ENCODE measurements at regions not wholly inside any gene's neighbourhood (a gene's known extent, or its start where the extent isn't known, plus 50 kb on each side); places are given as distances from the start of the nearest gene placed in this dataset.
"Not testable (repeated sequence)": the region's sequence is repeated elsewhere in the genome, so short reads cannot be mapped to it uniquely, and the experiment has no call there.

GRCh38 chr2:173493874-173494273 lies 139.2 kb downstream of the CDCA7 start:
- H3K27ac Mint-ChIP-seq = no peak overlapping the region
- H3K4me1 Mint-ChIP-seq = no peaks in the 10 kb centered on the region
- H3K4me3 Mint-ChIP-seq = no peak overlapping the region
- peaks cover 8% of the 10 kb centered on the region for H3K27me3 Mint-ChIP-seq
- H3K9me3 Mint-ChIP-seq = no peaks in the 10 kb centered on the region
- ChIA-PET POLR2A (no interaction called here), CTCF (no interaction called here)
- no peak for DNase-seq
- H3K36me3 Mint-ChIP-seq (ENCODE audit: low read depth) = no peaks in the 10 kb centered on the region

GRCh38 chr2:173496746-173497145 lies 142.1 kb downstream of the CDCA7 start:
- Mint-ChIP-seq H3K27ac (no peak overlapping the region), H3K36me3 (ENCODE audit: low read depth) (no peaks in the 10 kb centered on the region), H3K4me1 (no peaks in the 10 kb centered on the region), H3K9me3 (no peaks in the 10 kb centered on the region), H3K4me3 (no peak overlapping the region), H3K27me3 (peaks cover 3% of the 10 kb centered on the region)
- ChIA-PET CTCF (no interaction called here), POLR2A (no interaction called here)
- no peak for DNase-seq

DNA sequence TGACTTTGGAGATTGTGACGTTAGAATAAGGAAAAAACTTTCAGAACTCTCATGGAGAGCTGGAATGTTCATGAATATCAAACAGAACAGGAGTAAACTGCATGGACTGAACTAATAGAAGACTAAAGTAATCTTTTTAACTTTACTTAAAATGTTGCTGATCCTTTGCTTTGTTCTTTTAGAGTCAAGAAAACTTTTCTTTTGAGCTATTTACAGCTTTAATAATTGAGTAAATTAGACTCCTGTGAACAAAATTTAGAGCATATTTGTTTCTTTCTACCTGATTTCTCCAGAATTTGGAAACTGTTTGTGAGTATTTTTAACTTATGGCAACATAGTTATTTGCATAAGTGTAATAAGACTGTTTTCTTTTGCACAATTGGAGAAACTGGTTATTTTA lies 146.3 kb downstream of the CDCA7 start:
- H3K9me3 Mint-ChIP-seq = no peaks in the 10 kb centered on the region
- no peak for DNase-seq
- CTCF ChIA-PET = no interaction called here
- H3K27me3 Mint-ChIP-seq = peaks cover 5% of the 10 kb centered on the region
- H3K36me3 Mint-ChIP-seq (ENCODE audit: low read depth) = no peaks in the 10 kb centered on the region
- H3K27ac Mint-ChIP-seq = no peak overlapping the region
- H3K4me1 Mint-ChIP-seq = no peaks in the 10 kb centered on the region
- POLR2A ChIA-PET = no interaction called here
- no peak overlapping the region for H3K4me3 Mint-ChIP-seq

DNA sequence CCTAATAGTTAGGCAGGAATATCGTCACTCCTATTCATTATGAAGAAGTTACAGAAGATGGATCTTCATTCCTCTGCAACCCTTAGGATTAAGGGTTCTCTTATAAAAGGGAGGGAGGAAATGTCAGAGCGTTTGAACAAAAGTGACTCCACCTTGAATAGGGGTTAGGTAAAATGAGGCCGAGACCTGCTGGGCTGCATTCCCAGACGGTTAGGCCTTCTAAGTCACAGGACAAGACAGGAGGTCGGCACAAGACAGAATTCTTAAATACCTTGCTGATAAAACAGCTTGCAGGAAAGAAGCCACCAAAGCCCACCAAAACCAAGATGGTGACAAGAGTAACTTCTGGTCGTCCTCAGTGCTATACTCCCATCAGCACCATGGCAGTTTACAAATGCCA lies 147.6 kb downstream of the CDCA7 start:
- no peak for DNase-seq
- ChIA-PET CTCF (no interaction called here), POLR2A (no interaction called here)
- Mint-ChIP-seq H3K36me3 (ENCODE audit: low read depth) (no peaks in the 10 kb centered on the region), H3K4me3 (no peak overlapping the region), H3K27ac (no peak overlapping the region), H3K9me3 (no peaks in the 10 kb centered on the region), H3K27me3 (peaks cover 5% of the 10 kb centered on the region), H3K4me1 (no peaks in the 10 kb centered on the region)

DNA sequence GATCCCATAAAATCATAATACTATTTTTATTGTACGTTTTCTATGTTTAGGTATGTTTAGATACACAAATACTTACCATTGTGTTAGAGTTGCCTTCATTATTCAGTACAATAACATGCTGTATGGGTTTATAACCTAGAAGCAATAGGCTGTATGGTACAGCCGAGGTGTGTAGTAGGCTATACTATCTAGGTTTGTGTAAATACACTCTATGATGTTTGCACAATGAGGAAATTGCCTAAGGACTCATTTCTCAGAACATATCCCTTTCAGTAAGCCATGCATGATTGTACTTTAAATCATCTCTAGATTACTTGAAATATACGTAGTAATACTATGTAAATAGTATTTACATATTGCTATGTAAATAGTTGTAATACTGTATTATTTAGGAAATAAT lies 156.7 kb downstream of the CDCA7 start:
- H3K27ac Mint-ChIP-seq = no peak overlapping the region
- POLR2A ChIA-PET = no interaction called here
- H3K9me3 Mint-ChIP-seq = no peaks in the 10 kb centered on the region
- no peaks in the 10 kb centered on the region for H3K36me3 Mint-ChIP-seq (ENCODE audit: low read depth)
- no peak overlapping the region for H3K4me3 Mint-ChIP-seq
- no peaks in the 10 kb centered on the region for H3K4me1 Mint-ChIP-seq
- CTCF ChIA-PET = no interaction called here
- peaks cover 19% of the 10 kb centered on the region for H3K27me3 Mint-ChIP-seq
- DNase-seq = no peak

- Mint-ChIP-seq H3K27me3 (peaks cover 19% of the 10 kb centered on the region), H3K4me3 (no peak overlapping the region), H3K9me3 (no peaks in the 10 kb centered on the region), H3K36me3 (ENCODE audit: low read depth) (no peaks in the 10 kb centered on the region), H3K27ac (no peak overlapping the region), H3K4me1 (no peaks in the 10 kb centered on the region)
- DNase-seq = no peak
- CTCF ChIA-PET = no interaction called here
- POLR2A ChIA-PET = no interaction called here
Measured at GRCh38 chr2:173511942-173512341, 157.3 kb downstream of the CDCA7 start.

DNA sequence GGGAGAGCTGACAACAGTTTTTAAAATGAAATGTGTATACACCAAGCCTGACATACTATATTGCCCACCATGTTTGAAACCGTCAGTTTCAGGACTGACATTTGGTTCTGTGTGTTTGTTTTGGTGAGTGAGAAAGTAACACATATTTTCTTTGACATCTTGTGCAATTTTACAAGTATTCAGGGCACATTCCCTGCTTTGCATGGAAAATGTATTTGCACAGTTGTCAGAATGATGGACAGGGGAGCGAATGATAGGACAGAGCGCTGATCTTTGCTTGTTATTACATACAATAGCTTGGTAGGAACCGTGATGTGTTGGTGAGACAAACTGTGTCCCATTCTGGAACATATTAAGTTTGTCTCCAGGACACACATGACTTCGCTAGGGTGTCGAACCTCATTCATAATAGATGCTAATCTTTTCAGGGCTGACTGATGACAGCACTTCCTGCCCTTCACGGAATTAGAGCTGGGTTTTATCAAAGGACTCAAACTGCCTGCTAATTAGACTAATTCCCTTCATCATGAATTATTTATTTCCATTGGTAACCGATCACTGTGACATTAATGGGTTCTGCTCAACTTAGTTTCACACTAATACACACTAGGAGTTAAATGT lies 158.5 kb downstream of the CDCA7 start:
- H3K27ac Mint-ChIP-seq = no peak overlapping the region
- no peaks in the 10 kb centered on the region for H3K9me3 Mint-ChIP-seq
- no peak overlapping the region for H3K4me3 Mint-ChIP-seq
- peaks cover 12% of the 10 kb centered on the region for H3K27me3 Mint-ChIP-seq
- CTCF ChIA-PET = no interaction called here
- no peak for DNase-seq
- no peaks in the 10 kb centered on the region for H3K36me3 Mint-ChIP-seq (ENCODE audit: low read depth)
- H3K4me1 Mint-ChIP-seq = no peaks in the 10 kb centered on the region
- POLR2A ChIA-PET = no interaction called here

DNA sequence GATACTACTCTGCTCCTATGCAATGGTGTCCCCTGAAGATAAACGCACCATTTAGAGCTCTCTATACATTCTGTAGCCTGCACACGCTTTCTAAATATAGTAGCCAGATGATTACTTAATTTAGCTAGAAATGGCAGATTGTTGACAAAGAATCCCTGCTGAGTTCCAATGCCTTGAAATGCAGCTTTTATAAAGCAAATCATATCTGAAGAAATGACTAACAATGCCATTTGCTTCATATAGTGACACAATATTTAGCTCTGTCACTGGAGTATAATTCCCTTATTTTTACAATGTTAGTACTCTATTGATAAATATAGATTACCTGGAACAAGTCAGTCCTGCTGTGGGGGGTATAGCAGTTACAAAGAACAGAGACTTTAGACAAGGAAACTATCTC lies 166.2 kb downstream of the CDCA7 start:
- Mint-ChIP-seq H3K4me3 (no peak overlapping the region), H3K4me1 (no peaks in the 10 kb centered on the region), H3K27me3 (peaks cover 9% of the 10 kb centered on the region), H3K36me3 (ENCODE audit: low read depth) (no peaks in the 10 kb centered on the region), H3K9me3 (peaks cover 3% of the 10 kb centered on the region), H3K27ac (no peak overlapping the region)
- POLR2A ChIA-PET = no interaction called here
- no peak for DNase-seq
- CTCF ChIA-PET = no interaction called here

DNA sequence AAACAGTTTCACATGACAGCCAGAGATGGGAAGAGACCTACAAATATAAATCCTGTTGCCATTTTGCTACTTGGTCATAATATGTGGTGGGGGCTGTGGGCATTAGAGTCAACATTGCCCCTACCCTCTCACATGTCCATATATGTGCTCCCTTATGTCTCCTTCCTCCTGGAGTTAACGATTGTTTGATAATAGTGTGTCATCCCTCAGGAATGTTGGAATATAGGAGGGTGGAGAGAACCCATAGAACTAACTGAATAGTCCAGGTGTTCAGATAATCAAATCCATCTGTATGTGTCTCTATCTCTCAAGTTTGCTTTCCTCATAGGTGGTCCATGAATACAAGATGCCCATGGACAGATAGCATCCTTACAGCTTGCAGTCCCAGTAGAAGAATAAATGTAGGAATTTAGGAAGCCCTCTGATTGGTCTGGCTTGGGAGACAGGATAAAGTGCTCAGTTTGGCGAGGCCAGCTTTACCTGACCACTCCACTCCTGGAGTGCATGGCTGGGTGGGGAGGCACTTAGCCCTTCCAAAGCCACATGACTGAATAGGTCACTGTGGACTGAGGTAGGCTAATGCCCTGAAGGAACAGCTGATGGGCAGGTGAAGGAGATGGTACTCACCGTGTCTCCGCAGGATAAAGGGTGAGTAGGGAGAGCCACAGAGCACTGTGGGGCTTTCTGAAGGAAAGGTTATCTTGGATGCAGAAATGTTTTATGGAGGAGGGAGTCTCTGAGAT lies 166.9 kb downstream of the CDCA7 start:
- Mint-ChIP-seq H3K27ac (no peak overlapping the region), H3K4me1 (no peaks in the 10 kb centered on the region), H3K9me3 (peaks cover 3% of the 10 kb centered on the region), H3K27me3 (peaks cover 10% of the 10 kb centered on the region), H3K36me3 (ENCODE audit: low read depth) (no peaks in the 10 kb centered on the region), H3K4me3 (no peak overlapping the region)
- DNase-seq = no peak
- ChIA-PET POLR2A (no interaction called here), CTCF (no interaction called here)

GRCh38 chr2:173523497-173523896 lies 168.8 kb downstream of the CDCA7 start:
- DNase-seq = no peak
- no peak overlapping the region for H3K27ac Mint-ChIP-seq
- POLR2A ChIA-PET = no interaction called here
- CTCF ChIA-PET = no interaction called here
- peaks cover 10% of the 10 kb centered on the region for H3K27me3 Mint-ChIP-seq
- H3K4me1 Mint-ChIP-seq = no peaks in the 10 kb centered on the region
- no peak overlapping the region for H3K4me3 Mint-ChIP-seq
- H3K9me3 Mint-ChIP-seq = peaks cover 3% of the 10 kb centered on the region
- no peaks in the 10 kb centered on the region for H3K36me3 Mint-ChIP-seq (ENCODE audit: low read depth)

- peaks cover 8% of the 10 kb centered on the region for H3K27me3 Mint-ChIP-seq
- H3K9me3 Mint-ChIP-seq = no peaks in the 10 kb centered on the region
- ChIA-PET CTCF (no interaction called here), POLR2A (no interaction called here)
- H3K27ac Mint-ChIP-seq = no peak overlapping the region
- H3K36me3 Mint-ChIP-seq (ENCODE audit: low read depth) = no peaks in the 10 kb centered on the region
- DNase-seq = no peak
- no peak overlapping the region for H3K4me3 Mint-ChIP-seq
- no peaks in the 10 kb centered on the region for H3K4me1 Mint-ChIP-seq
Measured at GRCh38 chr2:173524256-173524955, 169.7 kb downstream of the CDCA7 start.

DNA sequence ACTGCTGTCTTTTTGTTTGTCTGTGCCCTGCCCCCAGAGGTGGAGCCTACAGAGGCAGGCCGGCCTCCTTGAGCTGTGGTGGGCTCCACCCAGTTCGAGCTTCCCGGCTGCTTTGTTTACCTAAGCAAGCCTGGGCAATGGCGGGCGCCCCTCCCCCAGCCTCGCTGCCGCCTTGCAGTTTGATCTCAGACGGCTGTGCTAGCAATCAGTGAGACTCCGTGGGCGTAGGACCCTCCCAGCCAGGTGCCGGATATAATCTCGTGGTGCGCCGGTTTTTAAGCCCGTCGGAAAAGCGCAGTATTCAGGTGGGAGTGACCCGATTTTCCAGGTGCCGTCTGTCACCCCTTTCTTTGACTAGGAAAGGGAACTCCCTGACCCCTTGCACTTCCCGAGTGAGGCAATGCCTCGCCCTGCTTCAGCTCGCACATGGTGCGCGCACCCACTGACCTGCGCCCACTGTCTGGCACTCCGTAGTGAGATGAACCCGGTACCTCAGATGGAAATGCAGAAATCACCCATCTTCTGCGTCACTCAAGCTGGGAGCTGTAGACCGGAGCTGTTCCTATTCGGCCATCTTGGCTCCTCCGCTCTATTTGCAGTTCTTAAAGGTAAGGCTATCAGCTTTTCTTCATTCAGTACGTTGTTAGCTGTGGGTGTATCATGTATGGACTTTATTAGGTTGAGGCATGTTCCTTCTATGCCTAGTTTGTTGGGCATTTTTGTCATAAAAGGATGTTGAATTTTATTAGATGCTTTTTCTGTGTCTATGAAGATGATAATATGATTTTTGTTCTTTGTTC lies 178.3 kb downstream of the CDCA7 start:
- H3K27ac Mint-ChIP-seq; H3K9me3 Mint-ChIP-seq; DNase-seq; H3K36me3 Mint-ChIP-seq (ENCODE audit: low read depth); POLR2A ChIA-PET; H3K4me1 Mint-ChIP-seq; H3K4me3 Mint-ChIP-seq; CTCF ChIA-PET: not testable (repeated sequence)
- H3K27me3 Mint-ChIP-seq = peaks cover 15% of the 10 kb centered on the region

- ChIA-PET POLR2A (no interaction called here), CTCF (no interaction called here)
- Mint-ChIP-seq H3K36me3 (ENCODE audit: low read depth) (no peaks in the 10 kb centered on the region), H3K27ac (no peak overlapping the region), H3K9me3 (peaks cover 3% of the 10 kb centered on the region), H3K27me3 (peaks cover 23% of the 10 kb centered on the region), H3K4me3 (no peak overlapping the region), H3K4me1 (no peaks in the 10 kb centered on the region)
- no peak for DNase-seq
Measured at GRCh38 chr2:173537694-173538093, 183.0 kb downstream of the CDCA7 start.

Measured in activated CD4-positive, alpha-beta memory T cell treated with anti-CD3 and anti-CD28 coated beads, Interleukin-2, amount 10 ng/mL, durations not matched to agents 7 days and 5 days (primary cell).